Astrocyte (in vitro differentiated cells and primary cell): ENCODE measurements at regions not wholly inside any gene's neighbourhood (a gene's known extent, or its start where the extent isn't known, plus 50 kb on each side); places are given as distances from the start of the nearest gene placed in this dataset.

ENCODE experiments used
- EZH2 ChIP-seq: IDR thresholded peaks from 2 replicates; pipeline ENCODE4 v1.6.1; 2012; ENCODE audit warnings: mild to moderate bottlenecking, low read length, inconsistent platforms; ENCODE audit not compliant: insufficient read depth
- TF ChIP-seq, protein P1 (sequence below): IDR thresholded peaks from 2 replicates; pipeline ENCODE4 v1.5.1; 2011; ENCODE audit warnings: low read depth, mild to moderate bottlenecking, inconsistent platforms, low read length, moderate library complexity; ENCODE audit not compliant: insufficient read depth

- TF ChIP-seq, protein P1, sequence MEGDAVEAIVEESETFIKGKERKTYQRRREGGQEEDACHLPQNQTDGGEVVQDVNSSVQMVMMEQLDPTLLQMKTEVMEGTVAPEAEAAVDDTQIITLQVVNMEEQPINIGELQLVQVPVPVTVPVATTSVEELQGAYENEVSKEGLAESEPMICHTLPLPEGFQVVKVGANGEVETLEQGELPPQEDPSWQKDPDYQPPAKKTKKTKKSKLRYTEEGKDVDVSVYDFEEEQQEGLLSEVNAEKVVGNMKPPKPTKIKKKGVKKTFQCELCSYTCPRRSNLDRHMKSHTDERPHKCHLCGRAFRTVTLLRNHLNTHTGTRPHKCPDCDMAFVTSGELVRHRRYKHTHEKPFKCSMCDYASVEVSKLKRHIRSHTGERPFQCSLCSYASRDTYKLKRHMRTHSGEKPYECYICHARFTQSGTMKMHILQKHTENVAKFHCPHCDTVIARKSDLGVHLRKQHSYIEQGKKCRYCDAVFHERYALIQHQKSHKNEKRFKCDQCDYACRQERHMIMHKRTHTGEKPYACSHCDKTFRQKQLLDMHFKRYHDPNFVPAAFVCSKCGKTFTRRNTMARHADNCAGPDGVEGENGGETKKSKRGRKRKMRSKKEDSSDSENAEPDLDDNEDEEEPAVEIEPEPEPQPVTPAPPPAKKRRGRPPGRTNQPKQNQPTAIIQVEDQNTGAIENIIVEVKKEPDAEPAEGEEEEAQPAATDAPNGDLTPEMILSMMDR = no peak
- no peak for TF ChIP-seq EZH2
Measured at GRCh38 chr5:169422087-169422486, 121.1 kb upstream of the SLIT3 start.
